ENCODE measurements at regions not wholly inside any gene's neighbourhood (a gene's known extent, or its start where the extent isn't known, plus 50 kb on each side); places are given as distances from the start of the nearest gene placed in this dataset. TPM values are rescaled to one million over a fixed set of nuclear protein-coding genes. Genes with fewer than 3 reads are reported as not detected.

- DNase-seq (ENCODE audit: low spot score) (no peak), ATAC-seq (ENCODE audit: low FRiP score) (no peak)
- TF ChIP-seq, protein P1, sequence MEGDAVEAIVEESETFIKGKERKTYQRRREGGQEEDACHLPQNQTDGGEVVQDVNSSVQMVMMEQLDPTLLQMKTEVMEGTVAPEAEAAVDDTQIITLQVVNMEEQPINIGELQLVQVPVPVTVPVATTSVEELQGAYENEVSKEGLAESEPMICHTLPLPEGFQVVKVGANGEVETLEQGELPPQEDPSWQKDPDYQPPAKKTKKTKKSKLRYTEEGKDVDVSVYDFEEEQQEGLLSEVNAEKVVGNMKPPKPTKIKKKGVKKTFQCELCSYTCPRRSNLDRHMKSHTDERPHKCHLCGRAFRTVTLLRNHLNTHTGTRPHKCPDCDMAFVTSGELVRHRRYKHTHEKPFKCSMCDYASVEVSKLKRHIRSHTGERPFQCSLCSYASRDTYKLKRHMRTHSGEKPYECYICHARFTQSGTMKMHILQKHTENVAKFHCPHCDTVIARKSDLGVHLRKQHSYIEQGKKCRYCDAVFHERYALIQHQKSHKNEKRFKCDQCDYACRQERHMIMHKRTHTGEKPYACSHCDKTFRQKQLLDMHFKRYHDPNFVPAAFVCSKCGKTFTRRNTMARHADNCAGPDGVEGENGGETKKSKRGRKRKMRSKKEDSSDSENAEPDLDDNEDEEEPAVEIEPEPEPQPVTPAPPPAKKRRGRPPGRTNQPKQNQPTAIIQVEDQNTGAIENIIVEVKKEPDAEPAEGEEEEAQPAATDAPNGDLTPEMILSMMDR (IDR thresholded peaks at IDR 0.05): no peak
Observed at GRCh38 chr6:33856031-33856590, 52.3 kb upstream of the MLN start.

- DNase-seq (ENCODE audit: low spot score) (no peak), ATAC-seq (ENCODE audit: low FRiP score) (no peak)
- TF ChIP-seq, protein P1 (IDR thresholded peaks at IDR 0.05): no peak
Observed at GRCh38 chr6:33854572-33855030, 50.8 kb upstream of the MLN start.

DNA sequence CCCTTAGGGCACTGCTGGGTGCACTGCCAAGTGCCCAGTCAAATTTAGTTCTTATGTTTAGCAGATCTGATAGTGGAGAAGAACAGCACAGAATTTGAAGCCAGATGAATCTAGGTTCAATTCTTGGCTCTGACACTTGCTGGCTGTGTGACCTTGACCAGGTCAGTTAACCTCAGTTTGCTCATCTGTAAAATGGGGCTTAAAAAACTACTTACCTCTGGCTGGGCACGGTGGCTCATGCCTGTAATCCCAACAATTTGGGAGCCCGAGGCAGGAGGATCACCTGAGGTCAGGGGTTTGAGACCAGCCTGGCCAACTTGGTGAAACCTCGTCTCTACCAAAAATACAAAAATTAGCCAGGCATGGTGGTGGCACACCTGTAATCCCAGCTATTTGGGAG is 49.9 kb upstream of the MLN start:
- ATAC-seq (ENCODE audit: low FRiP score) (no peak), DNase-seq (ENCODE audit: low spot score) (no peak)
- TF ChIP-seq, protein P1 (IDR thresholded peaks at IDR 0.05): no peak

Small RNA genes in the stretch of these regions (small RNA-seq; reads per million reads assigned to genes)
- not detected for gene AL138889.2
- gene MIR7159: not detected
